HCT116 (cell line): ENCODE measurements at regions not wholly inside any gene's neighbourhood (a gene's known extent, or its start where the extent isn't known, plus 50 kb on each side); places are given as distances from the start of the nearest gene placed in this dataset.

Experiments used
- ATAC-seq: fragments of 200-7000 bp; cut with Tn5 transposase; 2 replicates; pipeline ENCODE4 v1.9.1; 2020; ENCODE audit warnings: mild to moderate bottlenecking, moderate library complexity
- BruUV-seq: library from RNA; stranded (reverse); fragments of 400-500 nt; replicated peaks from 2 replicates; lab custom pipeline; 2021; lab: Mats Ljungman, UMichigan
- CTCF ChIA-PET: fragments of 300-600 bp; sonication (Branson Sonifier 250); formaldehyde crosslinking; loops from one replicate; lab custom pipeline; 2021; ENCODE audit warnings: antibody characterized with exemption; lab: Charles Lee
- POLR2A ChIA-PET: fragments of 300-600, 350-600 bp; sonication (Branson Sonifier 250); formaldehyde crosslinking; loops from one replicate; lab custom pipeline; 2021; ENCODE audit warnings: antibody characterized with exemption; lab: Charles Lee
- RAD21 ChIA-PET, 2 experiments: fragments of 300-600 bp; sonication (Branson Sonifier 250); formaldehyde crosslinking; loops; one replicate each; lab custom pipeline; 2023; ENCODE audit warnings: low total read pairs in 2 of 2; ENCODE audit not compliant: uncharacterized antibody in 2 of 2, unreplicated experiment in 2 of 2, low non-redundant PET in 1 of 2; lab: Charles Lee
- DNase-seq: peaks from one replicate; pipeline ENCODE4 v3.0.0-alpha.2; 2010; ENCODE audit warnings: low read depth, low spot score
- H2AFZ ChIP-seq: fragments of 200-600 bp; shearing (Covaris generic), sonication (generic); 2 replicates; pipeline ENCODE4 v1.6.1; 2017; ENCODE audit warnings: low read depth, mixed run types, mixed read lengths, antibody characterized with exemption, low read length; ENCODE audit not compliant: poor library complexity, severe bottlenecking
- H3K27ac ChIP-seq: 2 replicates; pipeline ENCODE4 v1.5.1; 2012; ENCODE audit warnings: low read depth, low read length
- H3K27me3 ChIP-seq: fragments of 200-600 bp; sonication (generic); 2 replicates; pipeline ENCODE4 v1.6.1; 2016; ENCODE audit warnings: mixed run types, low read length, mixed read lengths; ENCODE audit not compliant: insufficient read depth
- H3K36me3 ChIP-seq, 2 experiments: fragments of 200-500 bp in 1 of 2; fragments of 200-600 bp in 1 of 2; sonication (Bioruptor generic) in 1 of 2; sonication (generic) in 1 of 2; 2 replicates each; pipeline versions ENCODE4 v1.5.1 to v1.6.1; 2014 to 2016; ENCODE audit warnings: low read length in 2 of 2, inconsistent platforms in 1 of 2, mixed read lengths in 1 of 2, mixed run types in 1 of 2; ENCODE audit not compliant: insufficient read depth in 2 of 2, control insufficient read depth in 1 of 2
- H3K4me1 ChIP-seq, 2 experiments: fragments of 200-600 bp in 1 of 2; sonication (generic) in 1 of 2; 2 replicates each; pipeline versions ENCODE4 v1.5.1 to v1.6.1; 2012 to 2017; ENCODE audit warnings: low read length in 2 of 2, inconsistent platforms in 1 of 2, mild to moderate bottlenecking in 1 of 2, mixed read lengths in 1 of 2, mixed run types in 1 of 2, moderate library complexity in 1 of 2; ENCODE audit not compliant: insufficient read depth in 2 of 2, control insufficient read depth in 1 of 2
- H3K4me2 ChIP-seq: fragments of 200-600 bp; sonication (generic); 2 replicates; pipeline ENCODE4 v1.6.1; 2017; ENCODE audit warnings: mixed run types, low read length, mixed read lengths
- H3K4me3 ChIP-seq, 2 experiments: fragments of 200-600 bp in 1 of 2; sonication (generic) in 1 of 2; replicated peaks in 1 of 2; 2 replicates each; pipeline ENCODE4 v1.5.1; 2011 to 2016; ENCODE audit warnings: low read length in 2 of 2, control low read depth in 1 of 2, low read depth in 1 of 2, mild to moderate bottlenecking in 1 of 2, mixed read lengths in 1 of 2, mixed run types in 1 of 2
- H3K79me2 ChIP-seq: fragments of 200-600 bp; sonication (generic); 2 replicates; pipeline ENCODE4 v1.6.1; 2017; ENCODE audit warnings: mild to moderate bottlenecking, mixed run types, low read length, moderate library complexity, mixed read lengths; ENCODE audit not compliant: insufficient read depth
- H3K9ac ChIP-seq: fragments of 200-600 bp; sonication (generic); 2 replicates; pipeline ENCODE4 v1.6.1; 2016; ENCODE audit warnings: low read length, mixed read lengths
- H3K9me2 ChIP-seq: fragments of 200-600 bp; sonication (generic), shearing (Covaris generic); 2 replicates; pipeline ENCODE4 v1.6.1; 2017; ENCODE audit warnings: mixed run types, mild to moderate bottlenecking, moderate library complexity; ENCODE audit not compliant: insufficient read depth
- H3K9me3 ChIP-seq, 2 experiments: fragments of 200-500 bp in 1 of 2; fragments of 200-600 bp in 1 of 2; sonication (Bioruptor generic) in 1 of 2; sonication (generic) in 1 of 2; 2 replicates each; pipeline ENCODE4 v1.6.1; 2014 to 2017; ENCODE audit warnings: low read length in 2 of 2, mixed read lengths in 2 of 2, inconsistent platforms in 1 of 2, low read depth in 1 of 2, mild to moderate bottlenecking in 1 of 2, mixed run types in 1 of 2, moderate library complexity in 1 of 2; ENCODE audit not compliant: control insufficient read depth in 1 of 2, insufficient read depth in 1 of 2
- H4K20me1 ChIP-seq: fragments of 200-600 bp; sonication (generic), shearing (Covaris generic); 2 replicates; pipeline ENCODE4 v1.6.1; 2017; ENCODE audit warnings: mixed run types, mild to moderate bottlenecking, moderate library complexity; ENCODE audit not compliant: insufficient read depth
- ATF3 ChIP-seq: IDR thresholded peaks from 2 replicates; pipeline ENCODE4 v1.6.1; 2012
- CEBPB ChIP-seq: IDR thresholded peaks from 2 replicates; pipeline ENCODE4 v1.6.1; 2012; ENCODE audit warnings: low read depth
- CTCF ChIP-seq, 3 experiments: fragments of 200-600 bp in 1 of 3; sonication (generic) in 1 of 3; IDR thresholded peaks in 2 of 3; conservative IDR thresholded peaks in 1 of 3; 2 replicates each; pipeline ENCODE4 v1.5.1; 2012 to 2017; ENCODE audit warnings: low read depth in 2 of 3, low read length in 2 of 3, antibody characterized with exemption in 1 of 3, borderline replicate concordance in 1 of 3, control low read depth in 1 of 3, mild to moderate bottlenecking in 1 of 3, mixed read lengths in 1 of 3, mixed run types in 1 of 3, moderate library complexity in 1 of 3; ENCODE audit not compliant: insufficient read depth in 1 of 3
- EGR1 ChIP-seq: IDR thresholded peaks from 2 replicates; pipeline ENCODE4 v1.6.1; 2012; ENCODE audit warnings: low read depth
- ELF1 ChIP-seq: IDR thresholded peaks from 2 replicates; pipeline ENCODE4 v1.6.1; 2012; ENCODE audit warnings: low read depth, borderline replicate concordance
- EZH2 ChIP-seq: fragments of 200-600 bp; sonication (generic); IDR thresholded peaks from 2 replicates; pipeline ENCODE4 v1.6.1; 2017; ENCODE audit warnings: antibody characterized with exemption, mixed run types
- EZH2phosphoT487 ChIP-seq: fragments of 200-600 bp; IDR thresholded peaks from 2 replicates; pipeline ENCODE4 v1.6.1; 2018; ENCODE audit warnings: antibody characterized with exemption, borderline replicate concordance
- FOSL1 ChIP-seq: IDR thresholded peaks from 2 replicates; pipeline ENCODE4 v1.6.1; 2012; ENCODE audit warnings: low read depth
- MAX ChIP-seq: IDR thresholded peaks from 2 replicates; pipeline ENCODE4 v1.6.1; 2012
- POLR2AphosphoS5 ChIP-seq: IDR thresholded peaks from 2 replicates; pipeline ENCODE4 v1.6.1; 2011; ENCODE audit warnings: mild to moderate bottlenecking, low read depth, low read length, moderate library complexity
- RAD21 ChIP-seq: IDR thresholded peaks from 2 replicates; pipeline ENCODE4 v1.6.1; 2012; ENCODE audit warnings: low read depth, mild to moderate bottlenecking
- SIN3A ChIP-seq: IDR thresholded peaks from 2 replicates; pipeline ENCODE4 v1.6.1; 2012; ENCODE audit warnings: low read depth
- SP1 ChIP-seq: IDR thresholded peaks from 2 replicates; pipeline ENCODE4 v1.6.1; 2012; ENCODE audit warnings: low read depth
- SRF ChIP-seq: IDR thresholded peaks from 2 replicates; pipeline ENCODE4 v1.6.1; 2012; ENCODE audit warnings: low read depth
- YY1 ChIP-seq: IDR thresholded peaks from 2 replicates; pipeline ENCODE4 v1.6.1; 2011; ENCODE audit warnings: low read length, low read depth, moderate library complexity, mild to moderate bottlenecking; ENCODE audit not compliant: insufficient replicate concordance; ENCODE audit errors: extremely low read depth
- intact Hi-C: fragments of 100-400 bp; cut with micrococcal nuclease; formaldehyde crosslinking; loops from 2 replicates; pipeline ENCODE4 v1.10.0; 2022

- intact Hi-C loops = no loop called here
- no peak for TF ChIP-seq MAX
- TF ChIP-seq FOSL1 = no peak
- TF ChIP-seq SRF = no peak
- TF ChIP-seq RAD21 = no peak
- no peak for TF ChIP-seq SP1
- TF ChIP-seq EZH2 = no peak
- TF ChIP-seq YY1 = no peak
- no peak for TF ChIP-seq ATF3
- TF ChIP-seq CTCF (IDR thresholded peaks at IDR 0.05 in 2 of 3, conservative IDR thresholded peaks at IDR 0.05 in 1 of 3; ENCODE audit: borderline replicate concordance in 1 of 3, insufficient read depth in 1 of 3, low read depth in 2 of 3, low read length in 2 of 3) = no peak
- TF ChIP-seq EZH2phosphoT487 = no peak
- TF ChIP-seq SIN3A = no peak
- TF ChIP-seq EGR1 = no peak
- TF ChIP-seq POLR2AphosphoS5 = no peak
- TF ChIP-seq ELF1 = no peak
- no peak for TF ChIP-seq CEBPB
- H2AFZ ChIP-seq = peak overlapping the region; percentile 28
- CTCF ChIA-PET = no interaction called here
- no peaks in the 10 kb centered on the region for H3K9me2 ChIP-seq
- no peak overlapping the region for H3K27ac ChIP-seq
- no peak overlapping the region for H3K9ac ChIP-seq
- peaks cover 0 to 3% of the 10 kb centered on the region in 2 experiments; a peak in 1 of 4 replicates for H3K4me1 ChIP-seq
- no peak overlapping the region for H3K4me2 ChIP-seq
- no TSS peak for BruUV-seq
- H3K4me3 ChIP-seq = no peak overlapping the region
- H4K20me1 ChIP-seq = no peaks in the 10 kb centered on the region
- no peaks in the 10 kb centered on the region for H3K36me3 ChIP-seq
- no peak for ATAC-seq
- POLR2A ChIA-PET = no interaction called here
- H3K79me2 ChIP-seq = no peaks in the 10 kb centered on the region
- no peak for DNase-seq
- RAD21 ChIA-PET = no interaction called here
- H3K27me3 ChIP-seq = no peaks in the 10 kb centered on the region
- no peaks in the 10 kb centered on the region for H3K9me3 ChIP-seq
These were observed 309.7 kb downstream of the BMP4 start for GRCh38 chr14:53646925-53647324.
